HEK293 (cell line): ENCODE measurements at regions not wholly inside any gene's neighbourhood (a gene's known extent, or its start where the extent isn't known, plus 50 kb on each side); places are given as distances from the start of the nearest gene placed in this dataset.

Experiments used
- CTCF ChIA-PET: fragments of 350-600 bp; formaldehyde crosslinking; extraction: SDS; loops from one replicate; lab custom pipeline; 2021; ENCODE audit warnings: antibody characterized with exemption; lab: Yijun Ruan, JAX
- POLR2A ChIA-PET: fragments of 300-600 bp; formaldehyde crosslinking; extraction: SDS; loops from one replicate; lab custom pipeline; 2020; ENCODE audit warnings: antibody characterized with exemption, inconsistent platforms; lab: Yijun Ruan, JAX
- H3K27ac ChIP-seq: fragments of 200-500 bp; sonication (Bioruptor generic); 2 replicates; pipeline ENCODE4 v1.5.1; 2014; ENCODE audit warnings: low read depth, low read length, control low read depth, inconsistent platforms; ENCODE audit errors: extremely low read depth
- H3K36me3 ChIP-seq, 2 experiments: fragments of 200-500 bp in 1 of 2; sonication (Bioruptor generic) in 1 of 2; 1 replicate in 1 of 2; 2 replicates in 1 of 2; pipeline ENCODE4 v1.5.1; 2014 to 2017; ENCODE audit warnings: inconsistent platforms in 2 of 2, low read length in 2 of 2; ENCODE audit not compliant: control insufficient read depth in 2 of 2, insufficient read depth in 1 of 2
- H3K4me1 ChIP-seq: fragments of 200-500 bp; sonication (Bioruptor generic); 2 replicates; pipeline ENCODE4 v1.5.1; 2014; ENCODE audit warnings: mild to moderate bottlenecking, low read length, inconsistent platforms; ENCODE audit not compliant: control insufficient read depth, insufficient read depth
- H3K4me3 ChIP-seq: 2 replicates; pipeline ENCODE4 v1.5.1; 2011; ENCODE audit warnings: low read depth, mild to moderate bottlenecking, control low read depth, low read length, moderate library complexity
- H3K9me3 ChIP-seq: fragments of 200-500 bp; sonication (Bioruptor generic); 2 replicates; pipeline ENCODE4 v1.5.1; 2014; ENCODE audit warnings: low read depth, low read length, inconsistent platforms; ENCODE audit not compliant: control insufficient read depth, insufficient read depth
- EGR2 ChIP-seq: fragments of 450-650 bp; formaldehyde crosslinking; IDR thresholded peaks from 2 replicates; pipeline ENCODE4 v1.5.1; 2016; ENCODE audit warnings: low read depth, missing biosample characterization, missing genetic modification characterization
- ZBTB48 ChIP-seq: fragments of 450-650 bp; formaldehyde crosslinking; IDR thresholded peaks from 2 replicates; pipeline ENCODE4 v1.5.1; 2016; ENCODE audit warnings: missing biosample characterization, missing genetic modification characterization
- ZNF121 ChIP-seq: fragments of 450-650 bp; formaldehyde crosslinking; IDR thresholded peaks from 2 replicates; pipeline ENCODE4 v1.5.1; 2016; ENCODE audit warnings: missing biosample characterization, missing genetic modification characterization
- ZNF292 ChIP-seq: fragments of 450-650 bp; formaldehyde crosslinking; IDR thresholded peaks from 2 replicates; pipeline ENCODE4 v1.5.1; 2016; ENCODE audit warnings: low read depth, missing biosample characterization, missing genetic modification characterization, borderline replicate concordance
- ZNF473 ChIP-seq: fragments of 450-650 bp; formaldehyde crosslinking; IDR thresholded peaks from 2 replicates; pipeline ENCODE4 v1.5.1; 2017; ENCODE audit warnings: missing biosample characterization, missing genetic modification characterization
- ZNF596 ChIP-seq: fragments of 450-650 bp; IDR thresholded peaks from 2 replicates; pipeline ENCODE4 v1.5.0; 2018; ENCODE audit warnings: missing biosample characterization, mild to moderate bottlenecking, missing genetic modification characterization, moderate library complexity
- ZNF660 ChIP-seq: fragments of 450-650 bp; IDR thresholded peaks from 2 replicates; pipeline ENCODE4 v1.5.1; 2018; ENCODE audit warnings: missing biosample characterization, mild to moderate bottlenecking, missing genetic modification characterization
- ZNF664 ChIP-seq: fragments of 450-650 bp; formaldehyde crosslinking; IDR thresholded peaks from 2 replicates; pipeline ENCODE4 v1.5.1; 2016; ENCODE audit warnings: missing biosample characterization, missing genetic modification characterization
- ZNF776 ChIP-seq: fragments of 450-650 bp; formaldehyde crosslinking; IDR thresholded peaks from 2 replicates; pipeline ENCODE4 v1.5.0; 2017; ENCODE audit warnings: missing biosample characterization, missing genetic modification characterization, borderline replicate concordance
- TF ChIP-seq, protein P1 (sequence below): fragments of 450-650 bp; formaldehyde crosslinking; IDR thresholded peaks from 2 replicates; pipeline ENCODE4 v1.5.1; 2017; ENCODE audit warnings: missing biosample characterization, missing genetic modification characterization
- TF ChIP-seq, protein P2 (sequence below): fragments of 450-650 bp; formaldehyde crosslinking; IDR thresholded peaks from 2 replicates; pipeline ENCODE4 v1.5.1; 2016; ENCODE audit warnings: missing biosample characterization, missing genetic modification characterization
- TF ChIP-seq, protein P3 (sequence below): fragments of 450-650 bp; IDR thresholded peaks from 2 replicates; pipeline ENCODE4 v1.5.1; 2018; ENCODE audit warnings: missing biosample characterization, mild to moderate bottlenecking, missing genetic modification characterization
- TF ChIP-seq, protein P4 (sequence below): fragments of 450-650 bp; formaldehyde crosslinking; optimal IDR thresholded peaks from 2 replicates; pipeline ENCODE3; 2016; ENCODE audit warnings: missing biosample characterization, mild to moderate bottlenecking, missing genetic modification characterization
- TF ChIP-seq, protein P5 (sequence below): fragments of 450-650 bp; formaldehyde crosslinking; IDR thresholded peaks from 2 replicates; pipeline ENCODE4 v1.5.1; 2016; ENCODE audit warnings: missing biosample characterization, missing genetic modification characterization
- TF ChIP-seq, protein P6 (sequence below): fragments of 450-650 bp; formaldehyde crosslinking; IDR thresholded peaks from 2 replicates; pipeline ENCODE4 v1.5.1; 2016; ENCODE audit warnings: missing biosample characterization, missing genetic modification characterization
- TF ChIP-seq, protein P7 (sequence below): fragments of 450-650 bp; formaldehyde crosslinking; IDR thresholded peaks from 2 replicates; pipeline ENCODE4 v1.5.1; 2016; ENCODE audit warnings: missing biosample characterization, missing genetic modification characterization
- TF ChIP-seq, protein P8 (sequence below): fragments of 450-650 bp; formaldehyde crosslinking; IDR thresholded peaks from 2 replicates; pipeline ENCODE4 v1.5.1; 2016; ENCODE audit warnings: missing biosample characterization, missing genetic modification characterization
- TF ChIP-seq, protein P9 (sequence below): fragments of 450-650 bp; formaldehyde crosslinking; IDR thresholded peaks from 2 replicates; pipeline ENCODE4 v1.5.1; 2016; ENCODE audit warnings: missing biosample characterization, missing genetic modification characterization

DNA sequence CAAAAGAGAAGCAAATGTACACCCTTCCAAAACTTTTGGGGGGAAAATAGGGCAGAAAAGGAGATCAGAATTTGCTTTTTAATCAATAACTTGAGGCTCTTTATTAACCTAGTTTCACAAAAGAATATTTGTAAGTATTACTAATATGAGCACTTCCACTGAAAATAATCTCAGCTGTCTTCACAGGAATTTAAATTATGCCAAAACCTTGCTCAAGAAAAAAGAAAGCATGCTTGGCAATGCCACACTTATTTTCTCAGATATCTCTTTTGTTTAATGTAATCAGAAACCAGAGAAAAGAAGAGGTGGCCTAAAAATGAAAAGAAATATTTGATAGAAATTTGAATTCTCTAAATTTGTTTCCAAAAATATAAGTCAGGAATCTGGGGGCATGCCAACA is 234.9 kb upstream of the GPC6 start (continued):
- TF ChIP-seq, protein P1, sequence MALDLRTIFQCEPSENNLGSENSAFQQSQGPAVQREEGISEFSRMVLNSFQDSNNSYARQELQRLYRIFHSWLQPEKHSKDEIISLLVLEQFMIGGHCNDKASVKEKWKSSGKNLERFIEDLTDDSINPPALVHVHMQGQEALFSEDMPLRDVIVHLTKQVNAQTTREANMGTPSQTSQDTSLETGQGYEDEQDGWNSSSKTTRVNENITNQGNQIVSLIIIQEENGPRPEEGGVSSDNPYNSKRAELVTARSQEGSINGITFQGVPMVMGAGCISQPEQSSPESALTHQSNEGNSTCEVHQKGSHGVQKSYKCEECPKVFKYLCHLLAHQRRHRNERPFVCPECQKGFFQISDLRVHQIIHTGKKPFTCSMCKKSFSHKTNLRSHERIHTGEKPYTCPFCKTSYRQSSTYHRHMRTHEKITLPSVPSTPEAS (tag by site-specific recombination): no peak
- TF ChIP-seq, protein P2, sequence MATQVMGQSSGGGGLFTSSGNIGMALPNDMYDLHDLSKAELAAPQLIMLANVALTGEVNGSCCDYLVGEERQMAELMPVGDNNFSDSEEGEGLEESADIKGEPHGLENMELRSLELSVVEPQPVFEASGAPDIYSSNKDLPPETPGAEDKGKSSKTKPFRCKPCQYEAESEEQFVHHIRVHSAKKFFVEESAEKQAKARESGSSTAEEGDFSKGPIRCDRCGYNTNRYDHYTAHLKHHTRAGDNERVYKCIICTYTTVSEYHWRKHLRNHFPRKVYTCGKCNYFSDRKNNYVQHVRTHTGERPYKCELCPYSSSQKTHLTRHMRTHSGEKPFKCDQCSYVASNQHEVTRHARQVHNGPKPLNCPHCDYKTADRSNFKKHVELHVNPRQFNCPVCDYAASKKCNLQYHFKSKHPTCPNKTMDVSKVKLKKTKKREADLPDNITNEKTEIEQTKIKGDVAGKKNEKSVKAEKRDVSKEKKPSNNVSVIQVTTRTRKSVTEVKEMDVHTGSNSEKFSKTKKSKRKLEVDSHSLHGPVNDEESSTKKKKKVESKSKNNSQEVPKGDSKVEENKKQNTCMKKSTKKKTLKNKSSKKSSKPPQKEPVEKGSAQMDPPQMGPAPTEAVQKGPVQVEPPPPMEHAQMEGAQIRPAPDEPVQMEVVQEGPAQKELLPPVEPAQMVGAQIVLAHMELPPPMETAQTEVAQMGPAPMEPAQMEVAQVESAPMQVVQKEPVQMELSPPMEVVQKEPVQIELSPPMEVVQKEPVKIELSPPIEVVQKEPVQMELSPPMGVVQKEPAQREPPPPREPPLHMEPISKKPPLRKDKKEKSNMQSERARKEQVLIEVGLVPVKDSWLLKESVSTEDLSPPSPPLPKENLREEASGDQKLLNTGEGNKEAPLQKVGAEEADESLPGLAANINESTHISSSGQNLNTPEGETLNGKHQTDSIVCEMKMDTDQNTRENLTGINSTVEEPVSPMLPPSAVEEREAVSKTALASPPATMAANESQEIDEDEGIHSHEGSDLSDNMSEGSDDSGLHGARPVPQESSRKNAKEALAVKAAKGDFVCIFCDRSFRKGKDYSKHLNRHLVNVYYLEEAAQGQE (tag by site-specific recombination): no peak
- TF ChIP-seq, protein P3, sequence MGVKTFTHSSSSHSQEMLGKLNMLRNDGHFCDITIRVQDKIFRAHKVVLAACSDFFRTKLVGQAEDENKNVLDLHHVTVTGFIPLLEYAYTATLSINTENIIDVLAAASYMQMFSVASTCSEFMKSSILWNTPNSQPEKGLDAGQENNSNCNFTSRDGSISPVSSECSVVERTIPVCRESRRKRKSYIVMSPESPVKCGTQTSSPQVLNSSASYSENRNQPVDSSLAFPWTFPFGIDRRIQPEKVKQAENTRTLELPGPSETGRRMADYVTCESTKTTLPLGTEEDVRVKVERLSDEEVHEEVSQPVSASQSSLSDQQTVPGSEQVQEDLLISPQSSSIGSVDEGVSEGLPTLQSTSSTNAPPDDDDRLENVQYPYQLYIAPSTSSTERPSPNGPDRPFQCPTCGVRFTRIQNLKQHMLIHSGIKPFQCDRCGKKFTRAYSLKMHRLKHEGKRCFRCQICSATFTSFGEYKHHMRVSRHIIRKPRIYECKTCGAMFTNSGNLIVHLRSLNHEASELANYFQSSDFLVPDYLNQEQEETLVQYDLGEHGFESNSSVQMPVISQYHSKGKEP (tag by site-specific recombination): no peak
- TF ChIP-seq, protein P4, sequence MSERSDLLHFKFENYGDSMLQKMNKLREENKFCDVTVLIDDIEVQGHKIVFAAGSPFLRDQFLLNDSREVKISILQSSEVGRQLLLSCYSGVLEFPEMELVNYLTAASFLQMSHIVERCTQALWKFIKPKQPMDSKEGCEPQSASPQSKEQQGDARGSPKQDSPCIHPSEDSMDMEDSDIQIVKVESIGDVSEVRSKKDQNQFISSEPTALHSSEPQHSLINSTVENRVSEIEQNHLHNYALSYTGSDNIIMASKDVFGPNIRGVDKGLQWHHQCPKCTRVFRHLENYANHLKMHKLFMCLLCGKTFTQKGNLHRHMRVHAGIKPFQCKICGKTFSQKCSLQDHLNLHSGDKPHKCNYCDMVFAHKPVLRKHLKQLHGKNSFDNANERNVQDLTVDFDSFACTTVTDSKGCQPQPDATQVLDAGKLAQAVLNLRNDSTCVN (tag by site-specific recombination): no peak
- TF ChIP-seq ZBTB48 (tag by site-specific recombination): no peak
- TF ChIP-seq ZNF596 (tag by site-specific recombination): no peak
- no peak for TF ChIP-seq ZNF121 (tag by site-specific recombination)
- TF ChIP-seq, protein P5, sequence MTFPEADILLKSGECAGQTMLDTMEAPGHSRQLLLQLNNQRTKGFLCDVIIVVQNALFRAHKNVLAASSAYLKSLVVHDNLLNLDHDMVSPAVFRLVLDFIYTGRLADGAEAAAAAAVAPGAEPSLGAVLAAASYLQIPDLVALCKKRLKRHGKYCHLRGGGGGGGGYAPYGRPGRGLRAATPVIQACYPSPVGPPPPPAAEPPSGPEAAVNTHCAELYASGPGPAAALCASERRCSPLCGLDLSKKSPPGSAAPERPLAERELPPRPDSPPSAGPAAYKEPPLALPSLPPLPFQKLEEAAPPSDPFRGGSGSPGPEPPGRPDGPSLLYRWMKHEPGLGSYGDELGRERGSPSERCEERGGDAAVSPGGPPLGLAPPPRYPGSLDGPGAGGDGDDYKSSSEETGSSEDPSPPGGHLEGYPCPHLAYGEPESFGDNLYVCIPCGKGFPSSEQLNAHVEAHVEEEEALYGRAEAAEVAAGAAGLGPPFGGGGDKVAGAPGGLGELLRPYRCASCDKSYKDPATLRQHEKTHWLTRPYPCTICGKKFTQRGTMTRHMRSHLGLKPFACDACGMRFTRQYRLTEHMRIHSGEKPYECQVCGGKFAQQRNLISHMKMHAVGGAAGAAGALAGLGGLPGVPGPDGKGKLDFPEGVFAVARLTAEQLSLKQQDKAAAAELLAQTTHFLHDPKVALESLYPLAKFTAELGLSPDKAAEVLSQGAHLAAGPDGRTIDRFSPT (tag by site-specific recombination): no peak
- TF ChIP-seq, all 188 proteins: peak for 0

DNA sequence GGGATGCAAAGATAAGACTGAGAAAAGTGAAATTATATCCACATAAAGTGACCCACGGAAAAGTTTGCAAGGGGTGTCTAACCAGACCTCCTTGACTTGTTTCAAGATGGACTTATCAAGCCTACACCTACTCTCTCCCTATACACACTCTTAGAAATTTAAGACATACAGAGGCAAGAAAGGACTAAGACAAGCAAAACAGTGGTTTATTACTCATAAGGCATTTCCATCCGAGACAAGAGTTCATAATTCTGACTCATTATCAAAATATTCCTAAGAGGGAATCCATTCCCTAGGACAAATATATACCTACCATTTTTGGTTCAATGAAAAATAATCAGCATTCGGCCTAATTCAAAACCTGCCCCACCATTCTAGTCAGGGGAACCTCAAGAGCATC is 232.6 kb upstream of the GPC6 start:
- ChIA-PET CTCF (no interaction called here), POLR2A (no interaction called here)
- Histone ChIP-seq H3K4me3 (no peak overlapping the region), H3K36me3 (no peaks in the 10 kb centered on the region), H3K4me1 (no peaks in the 10 kb centered on the region), H3K9me3 (no peaks in the 10 kb centered on the region), H3K27ac (no peak overlapping the region)
- TF ChIP-seq EGR2 (tag by site-specific recombination): no peak
- TF ChIP-seq ZNF660 (tag by site-specific recombination): no peak
- TF ChIP-seq, protein P6, sequence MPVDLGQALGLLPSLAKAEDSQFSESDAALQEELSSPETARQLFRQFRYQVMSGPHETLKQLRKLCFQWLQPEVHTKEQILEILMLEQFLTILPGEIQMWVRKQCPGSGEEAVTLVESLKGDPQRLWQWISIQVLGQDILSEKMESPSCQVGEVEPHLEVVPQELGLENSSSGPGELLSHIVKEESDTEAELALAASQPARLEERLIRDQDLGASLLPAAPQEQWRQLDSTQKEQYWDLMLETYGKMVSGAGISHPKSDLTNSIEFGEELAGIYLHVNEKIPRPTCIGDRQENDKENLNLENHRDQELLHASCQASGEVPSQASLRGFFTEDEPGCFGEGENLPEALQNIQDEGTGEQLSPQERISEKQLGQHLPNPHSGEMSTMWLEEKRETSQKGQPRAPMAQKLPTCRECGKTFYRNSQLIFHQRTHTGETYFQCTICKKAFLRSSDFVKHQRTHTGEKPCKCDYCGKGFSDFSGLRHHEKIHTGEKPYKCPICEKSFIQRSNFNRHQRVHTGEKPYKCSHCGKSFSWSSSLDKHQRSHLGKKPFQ (tag by site-specific recombination): no peak
- TF ChIP-seq, protein P7, sequence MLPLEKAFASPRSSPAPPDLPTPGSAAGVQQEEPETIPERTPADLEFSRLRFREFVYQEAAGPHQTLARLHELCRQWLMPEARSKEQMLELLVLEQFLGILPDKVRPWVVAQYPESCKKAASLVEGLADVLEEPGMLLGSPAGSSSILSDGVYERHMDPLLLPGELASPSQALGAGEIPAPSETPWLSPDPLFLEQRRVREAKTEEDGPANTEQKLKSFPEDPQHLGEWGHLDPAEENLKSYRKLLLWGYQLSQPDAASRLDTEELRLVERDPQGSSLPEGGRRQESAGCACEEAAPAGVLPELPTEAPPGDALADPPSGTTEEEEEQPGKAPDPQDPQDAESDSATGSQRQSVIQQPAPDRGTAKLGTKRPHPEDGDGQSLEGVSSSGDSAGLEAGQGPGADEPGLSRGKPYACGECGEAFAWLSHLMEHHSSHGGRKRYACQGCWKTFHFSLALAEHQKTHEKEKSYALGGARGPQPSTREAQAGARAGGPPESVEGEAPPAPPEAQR (tag by site-specific recombination): no peak
- no peak for TF ChIP-seq ZNF664 (tag by site-specific recombination)
- TF ChIP-seq, protein P8, sequence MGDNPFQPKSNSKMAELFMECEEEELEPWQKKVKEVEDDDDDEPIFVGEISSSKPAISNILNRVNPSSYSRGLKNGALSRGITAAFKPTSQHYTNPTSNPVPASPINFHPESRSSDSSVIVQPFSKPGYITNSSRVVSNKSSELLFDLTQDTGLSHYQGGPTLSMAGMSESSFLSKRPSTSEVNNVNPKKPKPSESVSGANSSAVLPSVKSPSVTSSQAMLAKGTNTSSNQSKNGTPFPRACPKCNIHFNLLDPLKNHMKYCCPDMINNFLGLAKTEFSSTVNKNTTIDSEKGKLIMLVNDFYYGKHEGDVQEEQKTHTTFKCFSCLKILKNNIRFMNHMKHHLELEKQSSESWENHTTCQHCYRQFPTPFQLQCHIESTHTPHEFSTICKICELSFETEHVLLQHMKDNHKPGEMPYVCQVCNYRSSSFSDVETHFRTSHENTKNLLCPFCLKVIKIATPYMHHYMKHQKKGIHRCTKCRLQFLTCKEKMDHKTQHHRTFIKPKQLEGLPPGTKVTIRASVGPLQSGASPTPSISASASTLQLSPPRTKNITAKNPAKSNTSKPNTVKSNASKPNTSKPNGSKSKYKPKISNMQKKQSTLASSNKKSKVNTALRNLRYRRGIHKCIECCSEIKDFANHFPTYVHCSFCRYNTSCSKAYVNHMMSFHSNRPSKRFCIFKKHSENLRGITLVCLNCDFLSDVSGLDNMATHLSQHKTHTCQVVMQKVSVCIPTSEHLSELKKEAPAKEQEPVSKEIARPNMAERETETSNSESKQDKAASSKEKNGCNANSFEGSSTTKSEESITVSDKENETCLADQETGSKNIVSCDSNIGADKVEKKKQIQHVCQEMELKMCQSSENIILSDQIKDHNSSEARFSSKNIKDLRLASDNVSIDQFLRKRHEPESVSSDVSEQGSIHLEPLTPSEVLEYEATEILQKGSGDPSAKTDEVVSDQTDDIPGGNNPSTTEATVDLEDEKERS: no peak
- TF ChIP-seq ZNF776 (tag by site-specific recombination): no peak
- TF ChIP-seq, protein P9, sequence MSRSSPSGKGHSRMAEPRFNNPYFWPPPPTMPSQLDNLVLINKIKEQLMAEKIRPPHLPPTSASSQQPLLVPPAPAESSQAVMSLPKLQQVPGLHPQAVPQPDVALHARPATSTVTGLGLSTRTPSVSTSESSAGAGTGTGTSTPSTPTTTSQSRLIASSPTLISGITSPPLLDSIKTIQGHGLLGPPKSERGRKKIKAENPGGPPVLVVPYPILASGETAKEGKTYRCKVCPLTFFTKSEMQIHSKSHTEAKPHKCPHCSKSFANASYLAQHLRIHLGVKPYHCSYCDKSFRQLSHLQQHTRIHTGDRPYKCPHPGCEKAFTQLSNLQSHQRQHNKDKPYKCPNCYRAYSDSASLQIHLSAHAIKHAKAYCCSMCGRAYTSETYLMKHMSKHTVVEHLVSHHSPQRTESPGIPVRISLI (tag by site-specific recombination): no peak
- no peak for TF ChIP-seq ZNF473 (tag by site-specific recombination)
- no peak for TF ChIP-seq ZNF292
